HG03196 (cell line): ENCODE measurements at regions not wholly inside any gene's neighbourhood (a gene's known extent, or its start where the extent isn't known, plus 50 kb on each side); places are given as distances from the start of the nearest gene placed in this dataset.

Source experiments
- ATAC-seq: cut with Tn5 transposase; IDR thresholded peaks from one replicate; pipeline ENCODE4 v1.9.1; 2021; ENCODE audit not compliant: unreplicated experiment

GRCh38 chr10:70939441-70940003, 51.2 kb upstream of the PCBD1 start:
- no peak for ATAC-seq

GRCh38 chr10:70940834-70941568, 52.6 kb upstream of the PCBD1 start:
- ATAC-seq: no peak

- ATAC-seq: no peak
These were observed 53.8 kb upstream of the PCBD1 start for GRCh38 chr10:70942125-70942524.

- ATAC-seq: no peak
These were observed 54.4 kb upstream of the PCBD1 start for GRCh38 chr10:70942725-70943124.

GRCh38 chr10:70943249-70943648, 54.9 kb upstream of the PCBD1 start:
- no peak for ATAC-seq

- ATAC-seq: no peak
These were observed 55.6 kb upstream of the PCBD1 start for GRCh38 chr10:70943841-70944466.

- no peak for ATAC-seq
These were observed 61.7 kb upstream of the PCBD1 start for GRCh38 chr10:70950037-70950436.

- ATAC-seq: no peak
These were observed 62.4 kb upstream of the PCBD1 start for GRCh38 chr10:70950801-70951200.

GRCh38 chr10:70952401-70952800, 64.0 kb upstream of the PCBD1 start:
- ATAC-seq: no peak

GRCh38 chr10:70952921-70953320, 64.6 kb upstream of the PCBD1 start:
- no peak for ATAC-seq

GRCh38 chr10:70954381-70955176, 66.2 kb upstream of the PCBD1 start:
- ATAC-seq: no peak

- ATAC-seq: no peak
These were observed 67.8 kb upstream of the PCBD1 start for GRCh38 chr10:70956029-70956759.

GRCh38 chr10:70958396-70958795, 70.0 kb upstream of the PCBD1 start:
- no peak for ATAC-seq

GRCh38 chr10:70960316-70960715, 72.0 kb upstream of the PCBD1 start:
- ATAC-seq: no peak

GRCh38 chr10:70960783-70961570, 72.6 kb upstream of the PCBD1 start:
- no peak for ATAC-seq

- ATAC-seq: no peak
These were observed 74.3 kb upstream of the PCBD1 start for GRCh38 chr10:70962686-70963085.

- no peak for ATAC-seq
These were observed 74.9 kb upstream of the PCBD1 start for GRCh38 chr10:70963271-70963670.

- ATAC-seq: no peak
These were observed 75.9 kb upstream of the PCBD1 start for GRCh38 chr10:70964245-70964644.

GRCh38 chr10:70964881-70965280, 76.5 kb upstream of the PCBD1 start:
- no peak for ATAC-seq

GRCh38 chr10:70965566-70965965, 77.2 kb upstream of the PCBD1 start:
- ATAC-seq: no peak
